HL-60 (cell line): ENCODE measurements at regions not wholly inside any gene's neighbourhood (a gene's known extent, or its start where the extent isn't known, plus 50 kb on each side); places are given as distances from the start of the nearest gene placed in this dataset.

Source experiments
- POLR2AphosphoS5 ChIP-seq: IDR thresholded peaks from 2 replicates; pipeline ENCODE4 v1.6.1; 2012; ENCODE audit warnings: low read depth
- TF ChIP-seq, protein P1 (sequence below): IDR thresholded peaks from one replicate; pipeline ENCODE4 v1.5.1; 2011; ENCODE audit warnings: low read length, control low read depth, inconsistent platforms; ENCODE audit not compliant: insufficient read depth
- TF ChIP-seq, protein P2 (sequence below): IDR thresholded peaks from 2 replicates; pipeline ENCODE4 v1.6.1; 2012; ENCODE audit warnings: low read depth; ENCODE audit not compliant: insufficient replicate concordance

DNA sequence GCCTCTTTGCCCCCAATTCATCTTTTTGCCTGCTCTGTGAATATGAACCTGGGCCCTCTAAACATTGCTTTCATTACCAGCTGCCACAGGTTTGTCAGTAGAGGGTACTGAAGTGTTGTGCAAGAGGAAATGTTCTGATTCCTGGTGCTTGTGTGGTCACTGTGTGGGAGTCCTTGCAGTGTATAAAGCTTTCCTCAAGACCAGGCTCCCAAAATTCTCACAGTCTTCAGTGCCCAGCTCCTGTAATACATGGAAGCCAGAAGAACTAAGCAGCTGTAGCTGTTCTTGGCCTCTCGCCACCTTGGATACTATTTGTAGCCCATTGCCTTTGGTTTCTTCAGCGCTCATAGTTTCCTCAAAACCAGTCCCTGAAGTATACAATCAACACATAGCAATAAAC is 1046.2 kb downstream of the BRINP3 start:
- TF ChIP-seq, protein P1, sequence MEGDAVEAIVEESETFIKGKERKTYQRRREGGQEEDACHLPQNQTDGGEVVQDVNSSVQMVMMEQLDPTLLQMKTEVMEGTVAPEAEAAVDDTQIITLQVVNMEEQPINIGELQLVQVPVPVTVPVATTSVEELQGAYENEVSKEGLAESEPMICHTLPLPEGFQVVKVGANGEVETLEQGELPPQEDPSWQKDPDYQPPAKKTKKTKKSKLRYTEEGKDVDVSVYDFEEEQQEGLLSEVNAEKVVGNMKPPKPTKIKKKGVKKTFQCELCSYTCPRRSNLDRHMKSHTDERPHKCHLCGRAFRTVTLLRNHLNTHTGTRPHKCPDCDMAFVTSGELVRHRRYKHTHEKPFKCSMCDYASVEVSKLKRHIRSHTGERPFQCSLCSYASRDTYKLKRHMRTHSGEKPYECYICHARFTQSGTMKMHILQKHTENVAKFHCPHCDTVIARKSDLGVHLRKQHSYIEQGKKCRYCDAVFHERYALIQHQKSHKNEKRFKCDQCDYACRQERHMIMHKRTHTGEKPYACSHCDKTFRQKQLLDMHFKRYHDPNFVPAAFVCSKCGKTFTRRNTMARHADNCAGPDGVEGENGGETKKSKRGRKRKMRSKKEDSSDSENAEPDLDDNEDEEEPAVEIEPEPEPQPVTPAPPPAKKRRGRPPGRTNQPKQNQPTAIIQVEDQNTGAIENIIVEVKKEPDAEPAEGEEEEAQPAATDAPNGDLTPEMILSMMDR = no peak
- TF ChIP-seq POLR2AphosphoS5 = no peak
- TF ChIP-seq, protein P2, sequence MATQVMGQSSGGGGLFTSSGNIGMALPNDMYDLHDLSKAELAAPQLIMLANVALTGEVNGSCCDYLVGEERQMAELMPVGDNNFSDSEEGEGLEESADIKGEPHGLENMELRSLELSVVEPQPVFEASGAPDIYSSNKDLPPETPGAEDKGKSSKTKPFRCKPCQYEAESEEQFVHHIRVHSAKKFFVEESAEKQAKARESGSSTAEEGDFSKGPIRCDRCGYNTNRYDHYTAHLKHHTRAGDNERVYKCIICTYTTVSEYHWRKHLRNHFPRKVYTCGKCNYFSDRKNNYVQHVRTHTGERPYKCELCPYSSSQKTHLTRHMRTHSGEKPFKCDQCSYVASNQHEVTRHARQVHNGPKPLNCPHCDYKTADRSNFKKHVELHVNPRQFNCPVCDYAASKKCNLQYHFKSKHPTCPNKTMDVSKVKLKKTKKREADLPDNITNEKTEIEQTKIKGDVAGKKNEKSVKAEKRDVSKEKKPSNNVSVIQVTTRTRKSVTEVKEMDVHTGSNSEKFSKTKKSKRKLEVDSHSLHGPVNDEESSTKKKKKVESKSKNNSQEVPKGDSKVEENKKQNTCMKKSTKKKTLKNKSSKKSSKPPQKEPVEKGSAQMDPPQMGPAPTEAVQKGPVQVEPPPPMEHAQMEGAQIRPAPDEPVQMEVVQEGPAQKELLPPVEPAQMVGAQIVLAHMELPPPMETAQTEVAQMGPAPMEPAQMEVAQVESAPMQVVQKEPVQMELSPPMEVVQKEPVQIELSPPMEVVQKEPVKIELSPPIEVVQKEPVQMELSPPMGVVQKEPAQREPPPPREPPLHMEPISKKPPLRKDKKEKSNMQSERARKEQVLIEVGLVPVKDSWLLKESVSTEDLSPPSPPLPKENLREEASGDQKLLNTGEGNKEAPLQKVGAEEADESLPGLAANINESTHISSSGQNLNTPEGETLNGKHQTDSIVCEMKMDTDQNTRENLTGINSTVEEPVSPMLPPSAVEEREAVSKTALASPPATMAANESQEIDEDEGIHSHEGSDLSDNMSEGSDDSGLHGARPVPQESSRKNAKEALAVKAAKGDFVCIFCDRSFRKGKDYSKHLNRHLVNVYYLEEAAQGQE = no peak
